CD14-positive monocyte (primary cell): ENCODE measurements at regions not wholly inside any gene's neighbourhood (a gene's known extent, or its start where the extent isn't known, plus 50 kb on each side); places are given as distances from the start of the nearest gene placed in this dataset.
A peak's percentile ranks its signal among the peaks of the same experiment; 100 is the strongest.

Experiments
- DNase-seq, 3 donors: peaks; one replicate each; pipeline ENCODE4 v3.0.0-alpha.2; 2011 to 2022
- H2AFZ ChIP-seq: 2 replicates; pipeline ENCODE4 v1.6.0; 2012; ENCODE audit warnings: mild to moderate bottlenecking, low read depth, low read length, inconsistent platforms; ENCODE audit not compliant: insufficient read depth, poor library complexity, severe bottlenecking
- H3K27ac ChIP-seq, 2 donors: 1 replicate in 1 of 2; 2 replicates in 1 of 2; pipeline ENCODE4 v1.5.1; 2012 to 2013; ENCODE audit warnings: low read length in 2 of 2, control low read depth in 1 of 2, inconsistent platforms in 1 of 2, low read depth in 1 of 2, mild to moderate bottlenecking in 1 of 2
- H3K27me3 ChIP-seq, 2 donors: one replicate each; pipeline versions ENCODE4 v1.6.0 to v1.6.1; 2011 to 2013; ENCODE audit warnings: low read length in 2 of 2; ENCODE audit not compliant: control insufficient read depth in 2 of 2, insufficient read depth in 2 of 2
- H3K36me3 ChIP-seq, 2 donors: replicated peaks in 1 of 2; 1 replicate in 1 of 2; 2 replicates in 1 of 2; pipeline versions ENCODE4 v1.5.1 to v1.6.1; 2012 to 2013; ENCODE audit warnings: low read length in 2 of 2, control low read depth in 1 of 2, inconsistent platforms in 1 of 2, mild to moderate bottlenecking in 1 of 2; ENCODE audit not compliant: insufficient read depth in 2 of 2, control insufficient read depth in 1 of 2
- H3K4me1 ChIP-seq, 2 donors: 1 replicate in 1 of 2; 2 replicates in 1 of 2; pipeline versions ENCODE4 v1.5.1 to v1.6.1; 2012 to 2013; ENCODE audit warnings: low read length in 2 of 2, control low read depth in 1 of 2, inconsistent platforms in 1 of 2, mild to moderate bottlenecking in 1 of 2, moderate library complexity in 1 of 2; ENCODE audit not compliant: insufficient read depth in 2 of 2, control insufficient read depth in 1 of 2
- H3K4me2 ChIP-seq: replicated peaks from 2 replicates; pipeline ENCODE3; 2012; ENCODE audit warnings: low read length, moderate library complexity, mild to moderate bottlenecking; ENCODE audit not compliant: poor library complexity, severe bottlenecking; ENCODE audit errors: extremely low read depth
- H3K4me3 ChIP-seq, 3 experiments: fragments of 200-600 bp in 1 of 3; sonication (generic) in 1 of 3; replicated peaks in 1 of 3; 1 replicate in 2 of 3; 2 replicates in 1 of 3; pipeline ENCODE4 v1.5.1; 2011 to 2013; ENCODE audit warnings: low read length in 3 of 3, mild to moderate bottlenecking in 3 of 3, control low read depth in 2 of 3, low read depth in 2 of 3, inconsistent platforms in 1 of 3, moderate library complexity in 1 of 3
- H3K79me2 ChIP-seq: 2 replicates; pipeline ENCODE4 v1.6.0; 2012; ENCODE audit warnings: mild to moderate bottlenecking, control low read depth, inconsistent platforms, low read length, moderate library complexity; ENCODE audit not compliant: insufficient read depth
- H3K9ac ChIP-seq: 2 replicates; pipeline ENCODE4 v1.6.0; 2017; ENCODE audit warnings: low read length, mild to moderate bottlenecking; ENCODE audit not compliant: insufficient read depth, poor library complexity, severe bottlenecking
- H3K9me3 ChIP-seq, 2 donors: replicated peaks in 1 of 2; 1 replicate in 1 of 2; 2 replicates in 1 of 2; pipeline versions ENCODE4 v1.5.1 to v1.6.1; 2012 to 2013; ENCODE audit warnings: low read length in 2 of 2, control low read depth in 1 of 2; ENCODE audit not compliant: control insufficient read depth in 1 of 2, insufficient read depth in 1 of 2
- H4K20me1 ChIP-seq: 2 replicates; pipeline ENCODE4 v1.6.0; 2012; ENCODE audit warnings: mild to moderate bottlenecking, low read length, control low read depth, moderate library complexity; ENCODE audit not compliant: insufficient read depth
- H3K27ac Mint-ChIP-seq, 7 donors: one replicate each; pipeline ENCODE4 v1.8.0; 2020; ENCODE audit warnings: mild to moderate bottlenecking in 7 of 7, mixed read lengths in 7 of 7, moderate library complexity in 6 of 7, inconsistent platforms in 2 of 7
- H3K27me3 Mint-ChIP-seq, 3 donors: one replicate each; pipeline ENCODE4 v1.8.0; 2021 to 2022; ENCODE audit warnings: low read depth in 3 of 3, mild to moderate bottlenecking in 3 of 3, mixed read lengths in 3 of 3, moderate library complexity in 3 of 3, inconsistent platforms in 1 of 3
- H3K36me3 Mint-ChIP-seq, 2 donors: one replicate each; pipeline ENCODE4 v1.8.0; 2020; ENCODE audit warnings: mixed read lengths in 2 of 2, inconsistent platforms in 1 of 2, mild to moderate bottlenecking in 1 of 2
- H3K4me1 Mint-ChIP-seq: one replicate; pipeline ENCODE4 v1.8.0; 2020; ENCODE audit warnings: mild to moderate bottlenecking, mixed read lengths
- H3K4me3 Mint-ChIP-seq, 2 donors: one replicate each; pipeline ENCODE4 v1.8.0; 2020; ENCODE audit warnings: mild to moderate bottlenecking in 2 of 2, mixed read lengths in 2 of 2, moderate library complexity in 1 of 2
- H3K9me3 Mint-ChIP-seq, 7 donors: one replicate each; pipeline ENCODE4 v1.8.0; 2020 to 2022; ENCODE audit warnings: mixed read lengths in 7 of 7, mild to moderate bottlenecking in 6 of 7, moderate library complexity in 6 of 7, inconsistent platforms in 2 of 7
- CTCF ChIP-seq: fragments of 200-600 bp; IDR thresholded peaks from one replicate; pipeline ENCODE4 v1.8.0; 2022; ENCODE audit warnings: antibody characterized with exemption, mild to moderate bottlenecking
- WGBS: methylation state at CpG from one replicate; pipeline ENCODE4 v1.1.5; 2013; ENCODE audit warnings: missing lambda C conversion rate; ENCODE audit not compliant: insufficient coverage; 5-methylcytosine and 5-hydroxymethylcytosine counted together
- intact Hi-C, 2 donors: fragments of 100-400 bp; cut with micrococcal nuclease; formaldehyde crosslinking; loops; one replicate each; pipeline versions ENCODE4 v1.15.0 to v1.15.1; 2023

DNA sequence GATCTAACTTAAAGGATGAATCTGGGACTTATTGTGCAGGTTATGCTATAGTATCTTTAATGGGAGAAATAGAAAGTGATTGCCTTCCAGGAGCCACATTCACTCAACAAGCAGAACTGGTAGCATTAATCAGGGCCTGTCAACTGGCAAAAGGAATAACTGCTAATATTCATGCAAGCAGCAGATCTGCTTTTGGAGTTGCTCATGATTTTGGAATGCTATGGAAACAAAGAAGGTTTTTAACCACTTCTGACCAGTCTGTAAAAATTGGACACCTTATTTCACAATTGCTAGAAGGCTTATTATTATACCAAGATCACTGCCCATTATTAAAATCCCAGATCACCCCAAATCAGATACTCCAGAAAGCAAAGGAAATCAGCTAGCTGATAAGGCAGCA lies 200.4 kb downstream of the MREG start:
- no peak overlapping the region for H3K27ac Mint-ChIP-seq
- intact Hi-C loops, result no loop called here
- H2AFZ ChIP-seq, result no peak overlapping the region

GRCh38 chr2:215811409-215812345 lies 201.7 kb downstream of the MREG start:
- Mint-ChIP-seq H3K9me3 (no peaks in the 10 kb centered on the region), H3K27ac (peak overlapping the region; percentile 21 to 88 (median 80)), H3K4me3 (peak overlapping the region in 1 of 2 donors; percentile 26), H3K36me3 (no peaks in the 10 kb centered on the region), H3K4me1 (peaks cover 42% of the 10 kb centered on the region), H3K27me3 (peaks cover 0 to 15% (median 3%) of the 10 kb centered on the region in 3 donors)
- Histone ChIP-seq H3K4me2 (peak overlapping the region; percentile 52), H3K9ac (no peak overlapping the region), H3K79me2 (no peaks in the 10 kb centered on the region), H3K36me3 (no peaks in the 10 kb centered on the region), H3K27me3 (no peaks in the 10 kb centered on the region), H4K20me1 (no peaks in the 10 kb centered on the region), H3K27ac (peak overlapping the region in 1 of 2 donors; percentile 64), H3K4me1 (peaks cover 28 to 40% of the 10 kb centered on the region in 2 donors), H3K9me3 (no peaks in the 10 kb centered on the region), H3K4me3 (peak overlapping the region in 1 of 3 experiments; percentile 46), H2AFZ (no peak overlapping the region)
- no peak for TF ChIP-seq CTCF
- WGBS, result 71% methylated on average over 1 of the region's 3 CpGs
- intact Hi-C loops, result no loop called here
- peak; percentile 39 to 70 (median 68) for DNase-seq

More for the DNA sequence above, 200.4 kb downstream of the MREG start:
- Mint-ChIP-seq H3K4me1 (peaks cover 40% of the 10 kb centered on the region), H3K27me3 (peaks cover 0 to 15% (median 0%) of the 10 kb centered on the region in 3 donors), H3K4me3 (no peak overlapping the region), H3K9me3 (peaks cover 0 to 3% (median 0%) of the 10 kb centered on the region in 7 donors), H3K36me3 (no peaks in the 10 kb centered on the region)
- no peak overlapping the region for H3K4me3 ChIP-seq
- peaks cover 28 to 40% of the 10 kb centered on the region in 2 donors for H3K4me1 ChIP-seq
- no peak overlapping the region for H3K27ac ChIP-seq
- DNase-seq, result no peak
- H3K36me3 ChIP-seq, result no peaks in the 10 kb centered on the region
- no peak overlapping the region for H3K4me2 ChIP-seq
- no peak overlapping the region for H3K9ac ChIP-seq
- H4K20me1 ChIP-seq, result no peaks in the 10 kb centered on the region
- no peaks in the 10 kb centered on the region for H3K9me3 ChIP-seq
- no peak for TF ChIP-seq CTCF
- H3K27me3 ChIP-seq, result no peaks in the 10 kb centered on the region
- no peaks in the 10 kb centered on the region for H3K79me2 ChIP-seq
